Kidney (tissue), 13 donors: ENCODE measurements at regions not wholly inside any gene's neighbourhood (a gene's known extent, or its start where the extent isn't known, plus 50 kb on each side); places are given as distances from the start of the nearest gene placed in this dataset.
"Not testable (repeated sequence)": the region's sequence is repeated elsewhere in the genome, so short reads cannot be mapped to it uniquely, and the experiment has no call there.

Source experiments
- DNase-seq, 5 donors: peaks; one replicate each; pipeline ENCODE4 v3.0.0-alpha.2; 2013 to 2020
- FAIRE-seq: peaks from 2 replicates; lab custom pipeline; 2012; peaks lifted over from hg19 to GRCh38; lab: Jason Lieb, UNC
- H3K27ac ChIP-seq, 2 donors: one replicate each; pipeline ENCODE4 v1.7.0; 2013; ENCODE audit warnings: low read depth in 2 of 2, low read length in 2 of 2, inconsistent platforms in 1 of 2
- H3K27me3 ChIP-seq: one replicate; pipeline ENCODE4 v1.7.1; 2013; ENCODE audit warnings: low read length, inconsistent platforms; ENCODE audit not compliant: control insufficient read depth, insufficient read depth
- H3K36me3 ChIP-seq, 3 donors: one replicate each; pipeline versions ENCODE4 v1.7.0 to v1.7.1; 2013; ENCODE audit warnings: low read length in 3 of 3, control low read depth in 1 of 3, inconsistent platforms in 1 of 3; ENCODE audit not compliant: insufficient read depth in 3 of 3, control insufficient read depth in 2 of 3
- H3K4me1 ChIP-seq, 3 donors: one replicate each; pipeline versions ENCODE4 v1.7.0 to v1.7.1; 2013; ENCODE audit warnings: low read length in 3 of 3, inconsistent platforms in 1 of 3, low read depth in 1 of 3; ENCODE audit not compliant: control insufficient read depth in 2 of 3, insufficient read depth in 2 of 3
- H3K4me3 ChIP-seq, 3 donors: one replicate each; pipeline versions ENCODE4 v1.7.0 to v1.8.1; 2013; ENCODE audit warnings: low read length in 3 of 3, control low read depth in 1 of 3, inconsistent platforms in 1 of 3
- H3K9ac ChIP-seq, 3 donors: one replicate each; pipeline versions ENCODE4 v1.7.0 to v1.7.1; 2013; ENCODE audit warnings: low read length in 3 of 3, control low read depth in 1 of 3, inconsistent platforms in 1 of 3
- H3K9me3 ChIP-seq, 3 donors: one replicate each; pipeline versions ENCODE4 v1.7.0 to v1.7.1; 2013; ENCODE audit warnings: low read length in 3 of 3, control low read depth in 1 of 3, inconsistent platforms in 1 of 3; ENCODE audit not compliant: control insufficient read depth in 2 of 3, insufficient read depth in 1 of 3
- intact Hi-C: fragments of 100-400 bp; cut with DNase I; formaldehyde crosslinking; loops from one replicate; pipeline ENCODE4 v1.11.1; 2022
- TF ChIP-seq, protein P1 (sequence below): IDR thresholded peaks from 3 replicates; pipeline ENCODE4 v1.5.1; 2012; ENCODE audit warnings: mild to moderate bottlenecking, moderate library complexity, borderline replicate concordance; ENCODE audit not compliant: insufficient read depth; ENCODE audit errors: extremely low read depth
- donor health status: control.
- donor health status: control.
- donor health status: control.
- donor health status: control.
- donor health status: control.
- donor health status: DM: yes; HTN: yes; CAD: no.
- donor health status: Normal renal cell carcinoma (clear cell type).

DNA sequence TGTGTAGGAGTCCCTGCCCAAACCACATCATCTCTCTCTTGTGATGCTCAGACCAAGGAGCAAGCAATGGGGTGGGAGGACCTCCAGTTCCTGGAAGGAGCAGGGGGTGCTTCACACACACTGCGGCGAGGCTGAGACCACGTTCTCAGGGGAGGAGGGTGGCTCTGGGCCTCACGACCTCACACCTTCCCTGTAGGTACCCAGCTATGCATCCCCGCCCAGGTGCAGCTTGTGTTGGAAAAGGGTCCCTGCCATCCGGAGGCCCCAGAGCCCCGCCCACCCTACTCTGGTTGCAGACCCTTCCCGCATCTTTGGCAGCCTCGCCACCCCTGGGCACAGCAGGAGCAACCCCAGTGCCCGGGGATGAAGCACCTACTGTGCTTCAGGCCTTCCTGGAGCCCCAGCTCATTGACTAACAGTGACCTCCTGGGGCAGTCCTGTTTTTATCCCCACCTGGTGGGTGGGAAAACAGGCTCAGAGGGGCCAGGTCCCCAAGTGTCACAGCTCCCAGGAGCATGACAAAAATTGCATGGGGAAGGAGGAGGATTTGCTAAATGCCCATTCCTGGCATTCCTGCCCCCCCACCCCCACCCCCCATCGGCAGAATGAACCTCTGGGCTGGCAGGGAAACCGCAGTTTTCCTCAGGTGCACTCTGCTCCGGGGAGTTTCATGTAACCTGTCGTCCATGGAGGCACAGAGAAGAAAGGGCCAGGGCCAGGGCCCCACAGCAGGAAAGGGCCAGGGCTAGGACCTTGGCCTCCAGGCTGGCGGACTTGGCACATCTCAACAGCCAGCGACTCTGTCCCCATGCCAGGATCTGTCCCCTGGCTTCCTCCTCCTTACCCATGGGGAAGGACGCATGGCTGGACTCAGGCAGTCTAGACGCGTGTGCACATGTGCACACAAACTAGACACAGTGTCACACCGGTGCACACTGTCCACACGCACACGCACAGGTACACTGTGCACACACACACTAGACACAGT lies 81.0 kb downstream of the IGLL1 start:
- Histone ChIP-seq H3K36me3 (no peaks in the 10 kb centered on the region), H3K27ac (no peak overlapping the region), H3K4me1 (peaks cover 0 to 5% (median 0%) of the 10 kb centered on the region in 3 donors), H3K27me3 (no peaks in the 10 kb centered on the region), H3K9ac (no peak overlapping the region), H3K9me3 (no peaks in the 10 kb centered on the region), H3K4me3 (no peak overlapping the region)
- DNase-seq (peak in 1 of 5 donors; percentile 63), FAIRE-seq (no peak)
- TF ChIP-seq, protein P1, sequence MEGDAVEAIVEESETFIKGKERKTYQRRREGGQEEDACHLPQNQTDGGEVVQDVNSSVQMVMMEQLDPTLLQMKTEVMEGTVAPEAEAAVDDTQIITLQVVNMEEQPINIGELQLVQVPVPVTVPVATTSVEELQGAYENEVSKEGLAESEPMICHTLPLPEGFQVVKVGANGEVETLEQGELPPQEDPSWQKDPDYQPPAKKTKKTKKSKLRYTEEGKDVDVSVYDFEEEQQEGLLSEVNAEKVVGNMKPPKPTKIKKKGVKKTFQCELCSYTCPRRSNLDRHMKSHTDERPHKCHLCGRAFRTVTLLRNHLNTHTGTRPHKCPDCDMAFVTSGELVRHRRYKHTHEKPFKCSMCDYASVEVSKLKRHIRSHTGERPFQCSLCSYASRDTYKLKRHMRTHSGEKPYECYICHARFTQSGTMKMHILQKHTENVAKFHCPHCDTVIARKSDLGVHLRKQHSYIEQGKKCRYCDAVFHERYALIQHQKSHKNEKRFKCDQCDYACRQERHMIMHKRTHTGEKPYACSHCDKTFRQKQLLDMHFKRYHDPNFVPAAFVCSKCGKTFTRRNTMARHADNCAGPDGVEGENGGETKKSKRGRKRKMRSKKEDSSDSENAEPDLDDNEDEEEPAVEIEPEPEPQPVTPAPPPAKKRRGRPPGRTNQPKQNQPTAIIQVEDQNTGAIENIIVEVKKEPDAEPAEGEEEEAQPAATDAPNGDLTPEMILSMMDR, result no peak
- intact Hi-C loops, result no loop called here

DNA sequence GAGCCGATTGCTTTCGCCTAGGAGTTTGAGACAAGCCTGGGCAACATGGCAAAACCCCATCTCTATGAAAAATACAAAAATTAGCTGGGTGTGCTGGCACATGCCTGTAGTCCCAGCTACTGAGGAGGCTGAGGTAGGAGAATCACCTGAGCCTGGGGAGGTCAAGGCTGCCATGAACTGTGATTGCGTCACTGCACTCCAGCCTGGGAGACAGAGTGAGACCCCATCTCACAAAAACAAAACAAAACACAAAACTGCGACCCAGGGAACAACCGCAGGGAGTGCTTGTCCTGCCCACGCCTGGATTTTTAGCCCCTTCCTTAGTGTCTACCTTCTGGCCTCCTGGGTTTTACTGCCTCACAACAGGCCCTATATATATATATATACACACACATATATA lies 82.2 kb downstream of the IGLL1 start:
- DNase-seq, H3K4me1 ChIP-seq, H3K27me3 ChIP-seq, H3K9ac ChIP-seq, H3K27ac ChIP-seq, intact Hi-C loops, H3K4me3 ChIP-seq, H3K36me3 ChIP-seq, FAIRE-seq, H3K9me3 ChIP-seq: not testable (repeated sequence)

DNA sequence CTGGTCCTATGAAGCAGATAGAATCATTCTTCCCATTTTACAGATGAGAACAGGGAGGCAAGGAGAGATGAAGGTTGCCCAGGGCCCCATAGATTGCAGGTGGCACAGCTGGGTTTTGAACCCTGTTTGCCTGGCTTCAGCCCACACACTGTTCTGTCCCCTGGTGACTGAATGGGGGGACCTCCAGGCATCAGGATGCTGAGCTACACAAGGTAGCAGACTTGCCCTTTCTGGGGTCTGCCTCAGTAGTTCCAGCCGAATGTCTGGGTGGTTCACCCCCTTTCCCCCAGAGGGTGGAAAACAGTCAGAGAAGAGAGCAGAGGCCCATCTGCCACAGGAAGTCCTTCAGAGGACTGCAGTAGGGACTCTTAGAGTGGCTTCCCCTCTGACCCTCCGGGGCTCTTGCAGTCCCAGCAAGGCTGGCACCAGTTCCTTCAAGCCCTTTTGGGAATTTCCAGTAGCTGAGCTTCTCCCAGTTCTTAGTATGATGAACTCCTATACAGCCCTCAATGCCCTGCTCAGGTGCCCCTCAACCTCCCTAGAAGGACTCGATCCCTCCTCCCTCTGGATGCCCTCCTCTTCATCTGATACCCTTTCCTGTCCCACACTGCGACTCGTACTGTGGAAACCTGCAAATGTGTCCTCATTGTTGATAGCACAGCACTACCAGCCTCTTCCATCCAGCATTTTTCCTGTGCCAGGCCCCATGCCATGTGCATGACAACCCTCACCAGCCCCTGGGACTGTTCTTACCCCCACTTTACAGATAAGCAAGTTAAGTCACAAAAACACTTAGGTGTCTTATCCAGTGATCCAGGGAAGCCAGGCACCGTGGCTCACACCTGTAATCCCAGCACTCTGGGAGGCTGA lies 82.8 kb downstream of the IGLL1 start:
- no peak for FAIRE-seq
- no peaks in the 10 kb centered on the region for H3K9me3 ChIP-seq
- TF ChIP-seq, protein P1, result no peak
- peak in 1 of 5 donors; percentile 24 for DNase-seq
- peaks cover 0 to 3% (median 0%) of the 10 kb centered on the region in 3 donors for H3K4me1 ChIP-seq
- H3K36me3 ChIP-seq, result no peaks in the 10 kb centered on the region
- no peak overlapping the region for H3K27ac ChIP-seq
- H3K9ac ChIP-seq, result no peak overlapping the region
- H3K27me3 ChIP-seq, result no peaks in the 10 kb centered on the region
- H3K4me3 ChIP-seq, result no peak overlapping the region
- intact Hi-C loops, result no loop called here

DNA sequence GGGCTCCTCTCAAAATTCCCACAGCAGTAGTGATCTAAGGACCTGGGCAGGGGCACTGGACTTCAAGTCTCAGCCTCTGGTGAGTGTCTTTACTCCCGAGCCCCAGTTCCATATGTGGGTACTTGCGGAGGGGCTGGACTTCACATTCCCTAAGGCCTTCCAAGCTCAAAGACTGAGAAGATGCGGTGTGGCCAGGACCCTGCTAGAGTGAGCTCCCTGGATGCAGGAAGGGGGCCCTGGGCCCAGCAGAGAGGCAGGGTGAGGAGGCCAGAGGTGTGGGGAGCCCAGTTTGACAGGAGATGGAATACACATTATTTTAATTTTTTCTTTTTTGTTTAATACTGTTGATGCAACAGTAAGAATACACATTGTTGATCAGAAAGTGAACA lies 83.7 kb downstream of the IGLL1 start:
- Histone ChIP-seq H3K9ac (no peak overlapping the region), H3K4me1 (peaks cover 0 to 3% (median 0%) of the 10 kb centered on the region in 3 donors), H3K9me3 (no peaks in the 10 kb centered on the region), H3K36me3 (no peaks in the 10 kb centered on the region), H3K4me3 (no peak overlapping the region), H3K27ac (no peak overlapping the region), H3K27me3 (no peaks in the 10 kb centered on the region)
- FAIRE-seq (no peak), DNase-seq (peak in 1 of 5 donors; percentile 34)
- intact Hi-C loops, result no loop called here
- TF ChIP-seq, protein P1, result no peak
